HEK293 (cell line): ENCODE measurements at regions not wholly inside any gene's neighbourhood (a gene's known extent, or its start where the extent isn't known, plus 50 kb on each side); places are given as distances from the start of the nearest gene placed in this dataset.

Experiments
- AEBP2 ChIP-seq: fragments of 450-650 bp; formaldehyde crosslinking; IDR thresholded peaks from 2 replicates; pipeline ENCODE4 v1.5.1; 2016; ENCODE audit warnings: missing biosample characterization, missing genetic modification characterization, borderline replicate concordance
- ATF2 ChIP-seq: fragments of 450-650 bp; formaldehyde crosslinking; IDR thresholded peaks from 2 replicates; pipeline ENCODE4 v1.5.1; 2016; ENCODE audit warnings: missing biosample characterization, missing genetic modification characterization, low read depth
- KLF1 ChIP-seq: fragments of 450-650 bp; formaldehyde crosslinking; IDR thresholded peaks from 2 replicates; pipeline ENCODE4 v1.5.1; 2016; ENCODE audit warnings: missing biosample characterization, missing genetic modification characterization
- KLF16 ChIP-seq: fragments of 450-650 bp; formaldehyde crosslinking; IDR thresholded peaks from 2 replicates; pipeline ENCODE4 v1.5.1; 2017; ENCODE audit warnings: missing biosample characterization, missing genetic modification characterization
- KLF7 ChIP-seq: fragments of 450-650 bp; formaldehyde crosslinking; IDR thresholded peaks from 2 replicates; pipeline ENCODE4 v1.5.1; 2016; ENCODE audit warnings: missing biosample characterization, missing genetic modification characterization, borderline replicate concordance
- REPIN1 ChIP-seq: fragments of 450-650 bp; formaldehyde crosslinking; IDR thresholded peaks from 2 replicates; pipeline ENCODE4 v1.5.1; 2017; ENCODE audit warnings: missing biosample characterization, missing genetic modification characterization, low read depth
- SETDB1 ChIP-seq: IDR thresholded peaks from one replicate; pipeline ENCODE4 v1.6.1; 2017; ENCODE audit warnings: mild to moderate bottlenecking, low read length, moderate library complexity, mixed read lengths; ENCODE audit not compliant: insufficient read length
- YY1 ChIP-seq: fragments of 450-650 bp; formaldehyde crosslinking; IDR thresholded peaks from 2 replicates; pipeline ENCODE4 v1.5.1; 2018; ENCODE audit warnings: missing biosample characterization, missing genetic modification characterization
- ZBTB17 ChIP-seq: fragments of 450-650 bp; formaldehyde crosslinking; IDR thresholded peaks from 2 replicates; pipeline ENCODE4 v1.5.1; 2016; ENCODE audit warnings: missing biosample characterization, missing genetic modification characterization
- ZBTB6 ChIP-seq: fragments of 450-650 bp; formaldehyde crosslinking; IDR thresholded peaks from 2 replicates; pipeline ENCODE4 v1.5.1; 2017; ENCODE audit warnings: missing biosample characterization, missing genetic modification characterization
- ZFHX2 ChIP-seq: fragments of 450-650 bp; formaldehyde crosslinking; conservative IDR thresholded peaks from 2 replicates; pipeline ENCODE4 v1.5.1; 2016; ENCODE audit warnings: missing biosample characterization, missing genetic modification characterization
- ZFP3 ChIP-seq: fragments of 450-650 bp; formaldehyde crosslinking; IDR thresholded peaks from 2 replicates; pipeline ENCODE4 v1.5.1; 2016; ENCODE audit warnings: low read depth, missing biosample characterization, missing genetic modification characterization
- ZNF114 ChIP-seq: fragments of 450-650 bp; formaldehyde crosslinking; IDR thresholded peaks from 2 replicates; pipeline ENCODE4 v1.5.0; 2017; ENCODE audit warnings: missing biosample characterization, missing genetic modification characterization
- ZNF18 ChIP-seq: fragments of 450-650 bp; formaldehyde crosslinking; IDR thresholded peaks from 2 replicates; pipeline ENCODE4 v1.5.1; 2016; ENCODE audit warnings: missing biosample characterization, missing genetic modification characterization
- ZNF302 ChIP-seq: fragments of 450-650 bp; formaldehyde crosslinking; IDR thresholded peaks from 2 replicates; pipeline ENCODE4 v1.5.1; 2016; ENCODE audit warnings: missing biosample characterization, missing genetic modification characterization, low read depth
- ZNF311 ChIP-seq: fragments of 450-650 bp; formaldehyde crosslinking; IDR thresholded peaks from 2 replicates; pipeline ENCODE4 v1.5.1; 2017; ENCODE audit warnings: missing biosample characterization, missing genetic modification characterization, borderline replicate concordance
- ZNF488 ChIP-seq: fragments of 450-650 bp; formaldehyde crosslinking; IDR thresholded peaks from 2 replicates; pipeline ENCODE4 v1.5.1; 2016; ENCODE audit warnings: missing biosample characterization, missing genetic modification characterization
- ZNF549 ChIP-seq: fragments of 450-650 bp; IDR thresholded peaks from 2 replicates; pipeline ENCODE4 v1.5.1; 2018; ENCODE audit warnings: missing biosample characterization, missing genetic modification characterization, mild to moderate bottlenecking, inconsistent platforms, moderate library complexity
- ZNF555 ChIP-seq: fragments of 450-650 bp; formaldehyde crosslinking; conservative IDR thresholded peaks from 2 replicates; pipeline ENCODE4 v1.5.1; 2017; ENCODE audit warnings: missing biosample characterization, mild to moderate bottlenecking, missing genetic modification characterization, inconsistent platforms
- ZNF580 ChIP-seq: fragments of 450-650 bp; formaldehyde crosslinking; IDR thresholded peaks from 2 replicates; pipeline ENCODE4 v1.5.1; 2016; ENCODE audit warnings: missing biosample characterization, missing genetic modification characterization
- ZNF658 ChIP-seq: fragments of 450-650 bp; formaldehyde crosslinking; IDR thresholded peaks from 2 replicates; pipeline ENCODE4; 2016; ENCODE audit warnings: missing biosample characterization, missing genetic modification characterization
- ZNF701 ChIP-seq: fragments of 450-650 bp; formaldehyde crosslinking; IDR thresholded peaks from 2 replicates; pipeline ENCODE4 v1.5.1; 2016; ENCODE audit warnings: missing biosample characterization, missing genetic modification characterization
- ZNF76 ChIP-seq: fragments of 450-650 bp; formaldehyde crosslinking; IDR thresholded peaks from 2 replicates; pipeline ENCODE4; 2016; ENCODE audit warnings: low read depth, missing biosample characterization, missing genetic modification characterization, borderline replicate concordance
- ZNF830 ChIP-seq: fragments of 450-650 bp; IDR thresholded peaks from 2 replicates; pipeline ENCODE4 v1.5.0; 2018; ENCODE audit warnings: missing biosample characterization, missing genetic modification characterization, low read depth, mild to moderate bottlenecking, moderate library complexity
- TF ChIP-seq, protein P1 (sequence below): fragments of 450-650 bp; formaldehyde crosslinking; conservative IDR thresholded peaks from 2 replicates; pipeline ENCODE4 v1.5.1; 2016; ENCODE audit warnings: low read depth, missing biosample characterization, missing genetic modification characterization
- TF ChIP-seq, protein P2 (sequence below): fragments of 450-650 bp; formaldehyde crosslinking; IDR thresholded peaks from 2 replicates; pipeline ENCODE4 v1.5.1; 2017; ENCODE audit warnings: missing biosample characterization, missing genetic modification characterization

DNA sequence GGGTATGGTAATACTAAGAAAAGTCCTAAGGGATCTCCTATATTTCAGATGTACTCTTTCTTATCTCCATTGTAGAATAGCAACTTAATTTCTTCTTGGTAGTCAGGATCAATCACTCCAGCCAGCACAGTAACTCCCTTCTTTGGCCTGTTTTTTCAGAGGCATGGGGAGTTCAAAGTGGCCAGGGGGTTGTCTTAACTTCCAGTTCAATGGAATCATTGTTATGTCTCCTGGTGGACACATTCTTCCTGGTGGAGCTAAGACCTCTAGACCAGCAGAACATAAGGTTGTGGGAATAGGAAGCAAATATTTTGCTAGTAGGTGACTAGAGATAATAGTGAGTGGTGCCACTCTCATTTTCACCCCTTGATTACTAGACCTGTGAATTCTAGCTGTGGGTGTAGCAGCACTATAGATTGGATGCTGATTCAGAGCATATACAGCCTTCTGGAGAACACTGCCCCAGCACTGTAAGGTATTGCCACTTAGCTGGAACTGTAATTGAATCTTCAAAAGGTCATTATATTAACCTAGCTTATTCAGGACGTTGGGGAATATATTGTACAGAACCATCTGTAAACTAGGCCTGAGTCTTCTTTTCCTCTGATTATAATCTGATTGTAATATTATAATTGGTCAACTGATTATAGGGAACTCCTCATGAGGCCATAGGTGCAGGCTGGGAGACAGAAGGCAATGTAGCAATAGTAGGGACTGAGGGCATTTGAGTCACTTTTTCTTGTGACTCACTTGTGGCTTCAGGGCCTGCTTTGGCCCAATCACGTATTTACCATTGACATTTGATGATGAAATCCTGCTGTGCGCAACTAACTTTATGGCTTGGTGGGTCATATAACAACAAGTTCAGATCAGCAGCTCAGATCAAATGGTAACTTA is 60.2 kb upstream of the ATP2B1 start (continued):
- TF ChIP-seq, protein P1, sequence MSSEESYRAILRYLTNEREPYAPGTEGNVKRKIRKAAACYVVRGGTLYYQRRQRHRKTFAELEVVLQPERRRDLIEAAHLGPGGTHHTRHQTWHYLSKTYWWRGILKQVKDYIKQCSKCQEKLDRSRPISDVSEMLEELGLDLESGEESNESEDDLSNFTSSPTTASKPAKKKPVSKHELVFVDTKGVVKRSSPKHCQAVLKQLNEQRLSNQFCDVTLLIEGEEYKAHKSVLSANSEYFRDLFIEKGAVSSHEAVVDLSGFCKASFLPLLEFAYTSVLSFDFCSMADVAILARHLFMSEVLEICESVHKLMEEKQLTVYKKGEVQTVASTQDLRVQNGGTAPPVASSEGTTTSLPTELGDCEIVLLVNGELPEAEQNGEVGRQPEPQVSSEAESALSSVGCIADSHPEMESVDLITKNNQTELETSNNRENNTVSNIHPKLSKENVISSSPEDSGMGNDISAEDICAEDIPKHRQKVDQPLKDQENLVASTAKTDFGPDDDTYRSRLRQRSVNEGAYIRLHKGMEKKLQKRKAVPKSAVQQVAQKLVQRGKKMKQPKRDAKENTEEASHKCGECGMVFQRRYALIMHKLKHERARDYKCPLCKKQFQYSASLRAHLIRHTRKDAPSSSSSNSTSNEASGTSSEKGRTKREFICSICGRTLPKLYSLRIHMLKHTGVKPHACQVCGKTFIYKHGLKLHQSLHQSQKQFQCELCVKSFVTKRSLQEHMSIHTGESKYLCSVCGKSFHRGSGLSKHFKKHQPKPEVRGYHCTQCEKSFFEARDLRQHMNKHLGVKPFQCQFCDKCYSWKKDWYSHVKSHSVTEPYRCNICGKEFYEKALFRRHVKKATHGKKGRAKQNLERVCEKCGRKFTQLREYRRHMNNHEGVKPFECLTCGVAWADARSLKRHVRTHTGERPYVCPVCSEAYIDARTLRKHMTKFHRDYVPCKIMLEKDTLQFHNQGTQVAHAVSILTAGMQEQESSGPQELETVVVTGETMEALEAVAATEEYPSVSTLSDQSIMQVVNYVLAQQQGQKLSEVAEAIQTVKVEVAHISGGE (tag by site-specific recombination): no peak
- TF ChIP-seq AEBP2 (tag by site-specific recombination): no peak
- TF ChIP-seq ZNF830 (tag by site-specific recombination): no peak
- TF ChIP-seq KLF16: no peak
- TF ChIP-seq REPIN1 (tag by site-specific recombination): no peak
- TF ChIP-seq ZNF302: no peak
- TF ChIP-seq ZNF658 (tag by site-specific recombination): no peak
- no peak for TF ChIP-seq ZFHX2
- TF ChIP-seq, protein P2, sequence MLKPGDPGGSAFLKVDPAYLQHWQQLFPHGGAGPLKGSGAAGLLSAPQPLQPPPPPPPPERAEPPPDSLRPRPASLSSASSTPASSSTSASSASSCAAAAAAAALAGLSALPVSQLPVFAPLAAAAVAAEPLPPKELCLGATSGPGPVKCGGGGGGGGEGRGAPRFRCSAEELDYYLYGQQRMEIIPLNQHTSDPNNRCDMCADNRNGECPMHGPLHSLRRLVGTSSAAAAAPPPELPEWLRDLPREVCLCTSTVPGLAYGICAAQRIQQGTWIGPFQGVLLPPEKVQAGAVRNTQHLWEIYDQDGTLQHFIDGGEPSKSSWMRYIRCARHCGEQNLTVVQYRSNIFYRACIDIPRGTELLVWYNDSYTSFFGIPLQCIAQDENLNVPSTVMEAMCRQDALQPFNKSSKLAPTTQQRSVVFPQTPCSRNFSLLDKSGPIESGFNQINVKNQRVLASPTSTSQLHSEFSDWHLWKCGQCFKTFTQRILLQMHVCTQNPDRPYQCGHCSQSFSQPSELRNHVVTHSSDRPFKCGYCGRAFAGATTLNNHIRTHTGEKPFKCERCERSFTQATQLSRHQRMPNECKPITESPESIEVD (tag by site-specific recombination): peak; percentile 71
- no peak for TF ChIP-seq ZNF555 (tag by site-specific recombination)
- TF ChIP-seq ZNF488 (tag by site-specific recombination): peak; percentile 58; the same call in 1 of the 2 replicates
- TF ChIP-seq ZNF76 (tag by site-specific recombination): no peak
- TF ChIP-seq YY1 (tag by site-specific recombination): no peak
- 0 out of 2 replicates have a peak, but pooled peaks have one; percentile 24 for TF ChIP-seq ZNF18 (tag by site-specific recombination)
- no peak for TF ChIP-seq ZBTB6
- no peak for TF ChIP-seq ZNF701 (tag by site-specific recombination)
- no peak for TF ChIP-seq ZNF114 (tag by site-specific recombination)
- TF ChIP-seq KLF7: no peak
- no peak for TF ChIP-seq KLF1
- TF ChIP-seq SETDB1: no peak
- peak; percentile 91 for TF ChIP-seq ATF2 (tag by site-specific recombination)
- TF ChIP-seq ZBTB17 (tag by site-specific recombination): 0 out of 2 replicates have a peak, but pooled peaks have one; percentile 40
- no peak for TF ChIP-seq ZNF549 (tag by site-specific recombination)
- TF ChIP-seq ZNF580 (tag by site-specific recombination): peak; percentile 80
- TF ChIP-seq ZFP3: no peak
- no peak for TF ChIP-seq ZNF311 (tag by site-specific recombination)
